ENCODE measurements at regions not wholly inside any gene's neighbourhood (a gene's known extent, or its start where the extent isn't known, plus 50 kb on each side); places are given as distances from the start of the nearest gene placed in this dataset.
"Not testable (repeated sequence)": the region's sequence is repeated elsewhere in the genome, so short reads cannot be mapped to it uniquely, and the experiment has no call there.

DNA sequence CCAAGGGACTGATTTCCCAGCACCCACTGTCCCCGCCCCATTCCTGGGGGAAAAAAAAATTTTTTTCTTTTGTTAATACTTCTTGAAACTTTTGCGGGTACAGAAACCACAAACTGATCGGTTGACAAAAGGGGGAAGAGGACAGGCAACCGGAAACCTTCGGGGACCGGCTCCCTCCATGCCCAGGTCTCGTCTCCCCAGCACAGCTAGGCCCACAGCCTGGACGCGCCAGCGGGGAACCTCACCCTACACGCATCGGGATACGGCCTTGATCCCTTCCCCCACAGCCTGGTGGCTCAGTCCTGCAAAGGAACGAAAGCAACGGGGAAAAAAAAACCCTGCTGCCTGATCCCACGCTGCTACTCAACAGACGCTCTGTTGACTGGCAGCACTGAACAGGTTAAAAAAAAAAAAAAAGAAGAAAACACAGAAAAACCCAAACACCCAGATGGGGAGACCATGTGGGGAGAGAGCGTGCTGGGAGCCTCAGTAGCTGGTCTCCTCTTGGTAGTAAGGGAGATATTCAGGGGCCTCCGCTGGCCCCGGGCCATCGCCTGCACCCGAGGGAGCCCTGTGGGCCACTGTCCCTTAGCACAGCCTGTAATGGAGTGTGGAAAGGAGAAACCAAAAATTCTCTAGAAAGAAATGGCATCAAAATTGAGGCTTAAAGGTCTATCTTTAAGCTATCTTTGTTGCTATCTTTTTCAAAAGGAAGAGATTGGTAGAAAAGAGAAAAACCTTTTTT, 185.7 kb downstream of the POTEC start:
- not testable (repeated sequence) for FAIRE-seq; DNase-seq (ENCODE audit: low spot score in 2 of 2)

DNA sequence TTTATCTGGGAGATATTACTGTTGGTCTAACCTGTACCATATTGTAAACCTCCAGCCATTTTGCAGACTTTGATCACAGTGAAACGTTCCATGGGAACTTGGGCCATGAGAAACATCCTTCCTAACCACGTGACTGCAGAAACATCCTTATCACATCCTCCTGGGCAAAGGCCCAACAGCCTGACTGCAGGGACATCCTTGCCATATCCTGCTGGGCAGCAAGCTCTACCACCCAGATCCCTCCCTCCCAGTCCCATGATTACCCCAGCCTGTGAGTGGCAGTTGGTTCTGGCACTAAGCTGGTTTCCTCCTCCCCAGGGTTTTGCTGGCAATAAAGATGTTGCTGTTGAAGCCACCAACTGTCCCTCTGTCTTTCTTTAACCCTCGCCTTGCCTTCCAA, 201.2 kb downstream of the POTEC start:
- FAIRE-seq = not testable (repeated sequence)

DNA sequence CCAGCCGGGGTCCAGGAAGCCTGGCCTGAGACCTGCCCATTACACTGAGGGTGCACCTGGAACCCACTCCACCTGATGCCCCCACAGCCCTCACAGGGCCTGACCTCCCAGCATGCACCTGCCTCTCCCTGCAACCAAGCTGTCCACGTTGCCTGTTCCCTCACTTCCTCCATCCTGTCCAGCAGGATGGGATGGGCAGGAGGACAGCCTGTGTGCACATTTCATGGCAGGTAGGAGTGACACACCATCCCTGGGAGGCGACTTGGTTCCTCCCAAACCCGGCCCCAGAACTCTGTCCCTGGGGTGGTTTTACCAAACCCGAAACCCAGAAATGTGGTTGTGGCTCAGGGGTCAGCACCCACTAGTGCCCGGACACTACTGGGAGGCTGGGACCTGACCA, 203.8 kb upstream of the ZNF519 start:
- FAIRE-seq; DNase-seq (ENCODE audit: low spot score in 2 of 2): not testable (repeated sequence)

More for the DNA sequence above, 201.2 kb downstream of the POTEC start:
- DNase-seq (ENCODE audit: low spot score in 2 of 2) = not testable (repeated sequence)

DNA sequence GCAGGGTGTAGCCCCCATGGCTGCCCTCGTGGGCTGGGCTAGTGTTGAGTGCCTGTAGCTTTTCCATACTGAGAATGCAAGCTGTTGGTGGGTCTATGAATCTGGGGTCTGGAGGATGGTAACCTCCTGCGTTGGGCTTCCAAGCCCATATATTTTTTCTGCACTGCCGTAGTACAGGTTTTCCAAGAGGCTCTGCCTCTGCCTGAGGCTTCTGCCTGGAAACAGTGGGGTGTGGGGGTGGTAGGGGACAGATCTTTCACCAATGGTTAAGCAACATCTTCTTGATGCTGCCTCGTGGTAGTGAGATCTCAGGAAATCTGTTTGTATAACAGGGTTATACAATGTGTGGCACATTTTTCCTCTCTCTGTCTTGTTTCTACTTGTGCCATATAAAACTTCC, 189.0 kb upstream of the ZNF519 start:
- not testable (repeated sequence) for FAIRE-seq; DNase-seq (ENCODE audit: low spot score in 2 of 2)

DNA sequence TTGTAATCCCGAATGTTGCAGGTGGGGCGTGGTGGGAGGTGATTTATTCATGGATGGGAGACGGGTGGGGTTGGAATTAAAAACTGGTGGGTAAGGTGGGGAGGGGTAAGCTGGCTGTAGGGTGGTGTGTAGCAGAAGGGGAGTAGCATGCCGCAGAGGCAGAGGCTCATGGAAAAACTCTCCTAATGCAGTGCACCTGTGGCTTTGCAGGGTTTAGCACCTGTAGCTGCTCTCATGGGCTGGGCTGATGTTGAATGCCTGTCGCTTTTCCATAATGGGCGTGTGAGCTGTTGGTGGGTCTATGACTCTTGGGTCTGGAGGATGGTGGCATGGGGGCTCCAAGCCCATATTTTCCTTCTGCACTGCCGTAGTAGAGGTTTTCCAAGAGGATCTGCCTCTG, 169.0 kb upstream of the ZNF519 start:
- not testable (repeated sequence) for FAIRE-seq; DNase-seq (ENCODE audit: low spot score in 2 of 2)

DNA sequence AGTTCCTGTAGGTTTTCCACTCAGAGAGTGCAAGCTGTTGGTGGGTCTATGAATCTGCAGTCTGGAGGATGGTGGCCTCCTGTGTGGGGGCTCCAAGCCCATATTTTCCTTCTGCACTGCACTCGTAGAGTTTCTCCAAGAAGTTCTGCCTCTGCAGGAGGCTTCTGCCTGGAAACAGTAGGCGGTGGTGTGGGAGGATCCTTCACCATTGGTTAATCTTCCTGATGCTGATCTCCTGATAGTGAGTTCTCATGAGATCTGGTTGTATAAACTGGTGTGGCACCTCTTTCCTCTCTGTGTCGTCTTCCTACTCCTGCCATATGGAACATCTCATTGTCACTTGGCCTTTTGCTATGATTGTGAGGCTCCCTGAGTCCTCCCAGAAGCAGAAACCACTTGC, 162.8 kb upstream of the ZNF519 start:
- DNase-seq (ENCODE audit: low spot score in 2 of 2); FAIRE-seq: not testable (repeated sequence)

DNA sequence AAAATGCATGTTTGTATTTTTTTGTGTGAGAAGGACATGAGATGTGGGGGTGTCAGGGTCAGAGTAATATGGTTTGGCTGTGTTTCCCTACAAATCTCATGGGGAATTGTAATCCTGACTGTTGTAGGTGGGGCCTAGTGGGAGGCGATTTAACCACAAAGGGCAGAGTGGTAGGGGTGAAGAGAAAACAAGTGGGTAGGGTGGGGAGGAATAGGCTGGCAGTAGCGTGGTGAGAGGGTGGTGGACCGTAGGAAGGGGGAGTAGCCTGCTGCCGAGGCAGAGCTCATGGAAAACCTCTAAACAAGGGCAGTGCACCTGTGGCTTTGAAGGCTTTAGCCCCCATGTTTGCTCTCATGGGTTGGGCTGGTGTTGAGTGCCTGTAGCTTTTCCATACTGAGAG, 152.8 kb upstream of the ZNF519 start:
- DNase-seq (ENCODE audit: low spot score in 2 of 2) = no peak
- FAIRE-seq = no peak

DNA sequence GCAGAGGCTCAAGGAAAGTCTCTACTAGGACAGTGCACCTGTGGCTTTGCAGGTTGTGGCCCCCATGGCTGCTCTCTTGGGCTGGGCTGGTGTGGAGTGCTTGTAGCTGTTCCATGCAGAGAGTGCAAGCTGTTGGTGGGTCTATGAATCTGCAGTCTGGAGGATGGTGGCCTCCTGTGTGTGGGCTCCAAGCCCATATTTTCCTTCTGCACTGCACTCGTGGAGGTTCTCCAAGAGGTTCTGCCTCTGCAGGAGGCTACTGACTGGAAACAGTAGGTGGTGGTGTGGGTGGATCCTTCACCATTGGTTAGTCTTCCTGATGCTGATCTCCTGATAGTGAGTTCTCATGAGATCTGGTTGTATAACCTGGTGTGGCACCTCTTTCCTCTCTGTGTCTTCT, 143.2 kb upstream of the ZNF519 start:
- not testable (repeated sequence) for FAIRE-seq; DNase-seq (ENCODE audit: low spot score in 2 of 2)

DNA sequence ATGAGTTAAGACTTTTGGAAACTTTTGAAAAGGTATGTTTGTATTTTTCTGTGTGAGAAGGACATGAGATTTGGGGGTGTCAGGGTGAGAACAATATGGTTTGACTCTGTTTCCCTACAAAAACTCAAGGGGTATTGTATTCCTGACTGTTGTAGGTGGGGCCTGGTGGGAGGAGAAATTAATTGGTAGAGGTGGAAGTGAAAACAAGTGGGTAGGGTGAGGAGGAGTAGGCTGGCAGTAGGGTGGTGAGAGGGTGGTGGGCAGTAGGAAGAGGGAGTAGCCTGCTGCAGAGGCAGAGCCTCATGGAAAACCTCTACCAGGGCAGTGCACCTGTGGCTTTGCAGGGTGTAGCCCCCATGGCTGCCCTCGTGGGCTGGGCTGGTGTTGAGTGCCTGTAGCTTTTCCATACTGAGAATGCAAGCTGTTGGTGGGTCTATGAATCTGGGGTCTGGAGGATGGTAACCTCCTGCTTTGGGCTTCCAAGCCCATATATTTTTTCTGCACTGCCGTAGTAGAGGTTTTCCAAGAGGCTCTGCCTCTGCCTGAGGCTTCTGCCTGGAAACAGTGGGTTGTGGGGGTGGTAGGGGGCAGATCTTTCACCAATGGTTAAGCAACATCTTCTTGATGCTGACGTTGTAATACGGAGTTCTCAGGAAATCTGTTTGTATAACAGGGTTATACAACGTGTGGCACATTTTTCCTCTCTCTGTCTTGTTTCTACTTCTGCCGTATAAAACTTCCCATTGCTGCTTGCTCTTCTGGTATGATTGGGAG, 133.6 kb upstream of the ZNF519 start:
- not testable (repeated sequence) for FAIRE-seq; DNase-seq (ENCODE audit: low spot score in 2 of 2)

DNA sequence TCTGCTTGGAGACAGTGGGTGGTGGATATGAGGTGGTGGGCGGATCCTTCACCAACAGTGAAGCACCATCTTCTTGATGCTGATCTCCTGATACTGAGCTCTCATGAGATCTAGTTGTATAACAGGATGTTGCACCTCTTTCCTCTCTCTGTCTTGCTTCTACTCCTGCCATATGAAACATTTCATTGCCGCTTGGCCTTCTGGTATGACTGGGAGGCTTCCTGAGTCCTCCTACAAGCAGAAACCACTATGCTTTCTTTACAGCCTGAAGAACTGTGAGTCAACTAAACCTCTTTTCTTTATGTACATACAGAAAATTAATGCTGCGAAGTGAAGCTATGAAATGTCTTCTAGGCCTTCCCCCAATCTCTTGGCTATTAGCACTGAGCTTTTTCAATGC, 130.6 kb upstream of the ZNF519 start:
- not testable (repeated sequence) for FAIRE-seq; DNase-seq (ENCODE audit: low spot score in 2 of 2)

DNA sequence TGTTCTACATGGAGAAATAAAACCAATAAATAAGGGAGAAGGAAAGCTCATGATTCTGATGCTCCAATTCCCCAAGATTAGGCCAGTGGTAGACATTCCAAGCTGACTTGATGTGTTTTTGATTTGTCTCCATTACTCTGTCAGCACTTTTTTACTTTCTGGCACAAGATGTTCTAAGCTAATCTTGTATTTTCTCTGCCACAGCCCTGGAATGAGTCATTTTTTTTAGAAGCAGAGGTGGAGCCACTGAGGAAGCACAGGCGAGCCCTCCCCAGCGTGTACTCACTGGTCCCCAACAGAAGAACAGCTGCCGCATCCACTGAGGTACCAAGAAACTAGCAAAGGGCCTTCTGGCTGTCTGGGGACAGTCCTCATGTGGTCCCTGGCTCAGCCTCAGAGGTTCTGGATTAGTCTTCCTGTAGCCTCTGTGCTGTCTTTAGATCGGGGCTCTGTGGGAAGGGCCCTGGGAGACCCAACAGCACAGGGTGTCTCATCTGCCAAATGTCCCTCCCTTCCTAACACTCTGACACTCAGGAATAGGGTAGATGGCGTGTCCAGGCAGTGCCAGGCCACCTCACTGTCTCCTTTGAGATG, 117.9 kb upstream of the ZNF519 start:
- DNase-seq (ENCODE audit: low spot score in 2 of 2); FAIRE-seq: not testable (repeated sequence)

DNA sequence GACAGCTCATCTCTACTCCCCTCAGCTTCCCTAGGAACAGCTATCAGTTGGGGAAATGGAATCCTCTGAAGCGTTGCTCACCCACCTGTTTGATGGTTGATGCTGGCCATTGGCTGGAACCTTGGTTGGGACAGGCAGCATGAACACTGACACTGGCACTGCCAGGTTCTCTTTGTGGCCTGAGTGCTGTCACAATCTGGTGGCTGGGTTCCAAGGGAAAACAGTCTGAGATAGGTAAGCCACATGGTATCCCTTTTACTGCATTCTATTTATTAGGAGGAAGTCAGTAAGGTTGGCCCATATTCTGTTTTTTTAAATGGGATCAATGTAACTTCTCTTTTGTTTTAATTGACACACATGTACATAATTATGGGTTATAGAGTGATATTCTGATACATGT, 107.0 kb upstream of the ZNF519 start:
- DNase-seq (ENCODE audit: low spot score in 2 of 2); FAIRE-seq: not testable (repeated sequence)

DNA sequence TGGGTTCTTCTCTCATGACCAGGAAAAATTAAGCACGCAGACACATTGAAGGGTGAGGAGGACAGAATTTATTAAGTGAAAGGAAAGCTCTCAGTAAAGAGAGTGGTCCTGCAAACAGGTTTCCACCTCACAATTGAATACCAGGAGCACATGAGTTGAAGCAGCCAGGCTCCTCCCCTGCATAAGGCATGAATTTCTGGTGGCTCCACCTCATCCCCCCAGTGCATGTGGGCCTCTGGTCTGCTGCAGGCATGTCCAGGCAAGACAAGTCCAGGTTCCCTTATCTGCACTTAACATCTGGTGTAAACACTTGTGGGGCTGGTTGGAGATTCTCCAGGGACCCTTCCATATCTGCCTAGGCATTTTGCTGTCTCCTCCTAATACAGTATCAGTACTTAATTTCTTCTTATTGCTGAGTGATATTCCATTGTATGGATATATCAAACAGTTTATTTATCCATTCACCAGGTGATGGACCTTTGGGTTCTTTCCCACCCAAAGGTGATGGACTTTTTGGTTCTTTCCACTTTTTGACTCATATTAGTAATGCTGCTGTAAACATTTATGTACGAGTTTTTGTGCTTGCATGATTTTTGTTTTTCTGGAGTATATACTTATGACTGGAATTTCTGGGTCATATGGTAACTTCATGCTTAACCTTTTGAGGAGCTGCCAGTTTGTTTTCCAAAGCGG, 104.3 kb upstream of the ZNF519 start:
- FAIRE-seq; DNase-seq (ENCODE audit: low spot score in 2 of 2): not testable (repeated sequence)

DNA sequence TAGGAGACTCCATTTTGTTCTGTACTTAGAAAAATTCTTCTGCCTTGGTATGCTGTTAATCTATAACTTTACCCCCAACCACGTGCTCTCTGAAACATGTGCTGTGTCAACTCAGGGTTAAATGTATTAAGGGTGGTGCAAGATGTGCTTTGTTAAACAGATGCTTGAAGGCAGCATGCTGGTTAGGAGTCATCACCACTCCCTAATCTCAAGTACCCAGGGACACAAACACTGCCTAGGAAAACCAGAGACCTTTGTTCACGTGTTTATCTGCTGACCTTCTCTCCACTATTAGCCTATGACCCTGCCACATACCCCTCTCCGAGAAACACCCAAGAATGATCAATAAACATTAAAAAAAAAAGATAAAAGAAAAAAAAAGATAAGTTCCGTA, 93.0 kb upstream of the ZNF519 start:
- DNase-seq (ENCODE audit: low spot score in 2 of 2); FAIRE-seq: not testable (repeated sequence)

DNA sequence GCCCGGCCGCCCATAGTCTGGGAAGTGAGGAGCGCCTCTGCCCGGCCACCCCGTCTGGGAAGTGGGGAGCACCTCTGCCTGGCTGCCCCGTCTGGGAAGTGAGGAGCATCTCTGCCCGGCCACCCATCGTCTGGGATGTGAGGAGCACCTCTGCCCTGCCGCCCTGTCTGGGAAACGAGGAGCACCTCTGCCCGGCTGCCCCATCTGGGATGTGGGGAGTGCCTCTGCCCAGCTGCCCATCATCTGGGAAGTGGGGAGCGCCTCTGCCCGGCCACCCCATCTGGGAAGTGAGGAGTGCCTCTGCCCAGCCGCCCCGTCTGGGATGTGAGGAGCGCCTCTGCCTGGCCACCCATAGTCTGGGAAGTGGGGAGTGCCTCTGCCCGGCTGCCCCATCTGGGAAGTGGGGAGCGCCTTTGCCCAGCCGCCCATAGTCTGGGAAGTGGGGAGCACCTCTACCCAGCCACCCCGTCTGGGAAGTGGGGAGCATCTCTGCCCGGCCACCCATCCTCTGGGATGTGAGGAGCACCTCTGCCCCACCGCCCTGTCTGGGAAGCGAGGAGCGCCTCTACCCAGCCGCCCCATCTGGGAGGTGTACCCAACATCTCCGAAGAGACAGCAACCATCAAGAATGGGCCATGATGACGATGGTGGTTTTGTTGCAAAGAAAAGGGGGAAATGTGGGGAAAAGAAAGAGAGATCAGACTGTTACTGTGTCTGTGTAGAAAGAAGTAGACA, 92.5 kb upstream of the ZNF519 start:
- not testable (repeated sequence) for FAIRE-seq; DNase-seq (ENCODE audit: low spot score in 2 of 2)

DNA sequence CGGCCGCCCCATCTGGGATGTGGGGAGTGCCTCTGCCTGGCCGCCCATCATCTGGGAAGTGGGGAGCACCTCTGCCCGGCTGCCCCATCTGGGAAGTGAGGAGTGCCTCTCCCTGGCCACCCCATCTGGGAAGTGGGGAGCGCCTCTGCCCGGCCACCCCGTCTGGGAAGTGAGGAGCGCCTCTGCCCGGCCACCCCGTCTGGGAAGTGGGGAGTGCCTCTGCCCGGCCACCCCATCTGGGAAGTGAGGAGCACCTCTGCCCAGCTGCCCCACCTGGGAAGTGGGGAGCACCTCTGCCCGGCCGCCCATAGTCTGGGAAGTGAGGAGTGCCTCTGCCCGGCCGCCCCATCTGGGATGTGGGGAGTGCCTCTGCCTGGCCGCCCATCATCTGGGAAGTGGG, 91.7 kb upstream of the ZNF519 start:
- not testable (repeated sequence) for DNase-seq (ENCODE audit: low spot score in 2 of 2); FAIRE-seq

DNA sequence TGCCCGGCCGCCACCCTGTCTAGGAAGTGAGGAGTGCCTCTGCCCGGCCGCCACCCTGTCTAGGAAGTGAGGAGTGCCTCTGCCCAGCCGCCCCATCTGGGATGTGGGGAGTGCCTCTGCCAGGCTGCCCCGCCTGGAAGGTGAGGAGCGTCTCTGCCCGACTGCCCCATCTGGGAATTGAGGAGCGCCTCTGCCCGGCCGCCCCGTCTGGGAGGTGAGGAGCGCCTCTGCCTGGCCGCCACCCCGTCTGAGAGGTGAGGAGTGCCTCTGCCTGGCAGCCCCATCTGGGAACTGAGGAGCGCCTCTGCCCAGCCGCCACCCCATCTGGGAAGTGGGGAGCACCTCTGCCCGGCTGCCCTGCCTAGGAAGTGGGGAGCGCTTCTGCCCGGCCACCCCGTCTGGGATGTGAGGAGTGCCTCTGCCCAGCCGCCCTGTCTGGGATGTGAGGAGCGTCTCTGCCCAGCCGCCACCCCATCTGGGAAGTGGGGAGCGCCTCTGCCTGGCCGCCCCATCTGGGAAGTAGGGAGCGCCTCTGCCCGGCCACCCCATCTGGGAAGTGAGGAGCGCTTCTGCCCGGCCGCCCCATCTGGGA, 91.1 kb upstream of the ZNF519 start:
- not testable (repeated sequence) for FAIRE-seq; DNase-seq (ENCODE audit: low spot score in 2 of 2)

DNA sequence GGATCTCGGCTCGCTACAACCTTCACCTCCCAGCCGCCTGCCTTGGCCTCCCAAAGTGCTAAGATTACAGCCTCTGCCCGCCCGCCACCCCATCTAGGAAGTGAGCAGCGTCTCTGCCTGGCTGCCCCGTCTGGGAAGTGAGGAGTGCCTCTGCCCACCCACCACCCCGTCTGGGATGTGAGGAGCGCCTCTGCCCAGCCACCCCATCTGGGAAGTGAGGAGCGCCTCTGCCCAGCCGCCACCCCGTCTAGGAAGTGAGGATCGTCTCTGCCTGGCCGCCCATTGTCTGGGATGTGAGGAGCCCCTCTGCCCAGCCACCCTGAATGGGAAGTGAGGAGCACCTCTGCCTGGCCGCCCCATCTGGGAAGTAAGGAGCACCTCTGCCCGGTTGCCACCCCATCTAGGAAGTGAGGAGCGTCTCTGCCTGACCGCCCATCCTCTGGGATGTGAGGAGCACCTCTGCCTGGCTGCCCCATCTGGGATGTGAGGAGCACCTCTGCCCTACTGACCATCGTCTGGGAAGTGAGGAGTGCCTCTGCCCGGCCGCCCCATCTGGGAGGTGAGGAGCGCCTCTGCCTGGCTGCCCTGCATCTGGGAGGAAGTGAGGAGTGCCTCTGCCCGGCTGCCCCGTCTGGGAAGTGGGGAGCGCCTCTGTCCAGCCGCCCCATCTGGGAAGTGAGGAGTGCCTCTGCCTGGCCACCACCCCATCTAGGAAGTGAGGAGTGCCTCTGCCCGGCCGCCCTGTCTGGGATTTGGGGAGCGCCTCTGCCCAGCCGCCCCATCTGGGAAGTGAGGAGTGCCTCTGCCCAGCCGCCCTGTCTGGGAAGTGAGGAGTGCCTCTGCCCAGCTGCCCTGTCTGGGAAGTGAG, 90.4 kb upstream of the ZNF519 start:
- not testable (repeated sequence) for DNase-seq (ENCODE audit: low spot score in 2 of 2); FAIRE-seq
